ENCODE measurements at regions not wholly inside any gene's neighbourhood (a gene's known extent, or its start where the extent isn't known, plus 50 kb on each side); places are given as distances from the start of the nearest gene placed in this dataset.

- no peak overlapping the region for H3K27ac ChIP-seq (ENCODE audit: low read length)
- no peaks in the 10 kb centered on the region for H3F3A ChIP-seq (ENCODE audit: insufficient read depth, low read length, poor library complexity, severe bottlenecking)
- no peak overlapping the region for H3K4me3 ChIP-seq (ENCODE audit: low read length)
- no peaks in the 10 kb centered on the region for H3K9me3 ChIP-seq (ENCODE audit: low read length)
- H2AFZ ChIP-seq (ENCODE audit: low read depth, low read length) = no peak overlapping the region
- no peaks in the 10 kb centered on the region for H3K79me2 ChIP-seq (replicated peaks; ENCODE audit: insufficient read depth, low read length)
- H3K4me2 ChIP-seq (ENCODE audit: low read length) = no peak overlapping the region
- no peak overlapping the region for H3K9ac ChIP-seq (ENCODE audit: low read length)
- TF ChIP-seq TAF1 (IDR thresholded peaks at IDR 0.05; ENCODE audit: low read depth) (no peak), REST (IDR thresholded peaks at IDR 0.05; ENCODE audit: borderline replicate concordance) (no peak), MXI1 (conservative IDR thresholded peaks at IDR 0.05; ENCODE audit: poor library complexity, severe bottlenecking) (no peak), CTCF (IDR thresholded peaks at IDR 0.05; ENCODE audit: poor library complexity, severe bottlenecking) (no peak), POLR2AphosphoS5 (IDR thresholded peaks at IDR 0.05) (no peak), EP300 (conservative IDR thresholded peaks at IDR 0.05; ENCODE audit: poor library complexity, severe bottlenecking) (no peak), RAD21 (conservative IDR thresholded peaks at IDR 0.05) (no peak), SMC3 (conservative IDR thresholded peaks at IDR 0.05; ENCODE audit: poor library complexity) (no peak), EZH2 (IDR thresholded peaks at IDR 0.05; ENCODE audit: borderline replicate concordance, insufficient read depth, low read length, poor library complexity, severe bottlenecking) (no peak)
- H3K27me3 ChIP-seq (ENCODE audit: insufficient read depth, low read depth, low read length) = no peaks in the 10 kb centered on the region
- H4K20me1 ChIP-seq (ENCODE audit: insufficient read depth) = no peaks in the 10 kb centered on the region
- no peaks in the 10 kb centered on the region for H3K36me3 ChIP-seq (ENCODE audit: insufficient read depth, low read length)
- H3K9me2 ChIP-seq (ENCODE audit: insufficient read depth, low read length) = no peaks in the 10 kb centered on the region
These were observed 331.6 kb downstream of the PCNX1 start for GRCh38 chr14:71238835-71239234.

- no peaks in the 10 kb centered on the region for H3K27me3 ChIP-seq (ENCODE audit: insufficient read depth, low read depth, low read length)
- H3K79me2 ChIP-seq (replicated peaks; ENCODE audit: insufficient read depth, low read length) = no peaks in the 10 kb centered on the region
- H3K36me3 ChIP-seq (ENCODE audit: insufficient read depth, low read length) = no peaks in the 10 kb centered on the region
- no peaks in the 10 kb centered on the region for H3F3A ChIP-seq (ENCODE audit: insufficient read depth, low read length, poor library complexity, severe bottlenecking)
- H2AFZ ChIP-seq (ENCODE audit: low read depth, low read length) = no peak overlapping the region
- no peaks in the 10 kb centered on the region for H3K9me3 ChIP-seq (ENCODE audit: low read length)
- no peak overlapping the region for H3K4me2 ChIP-seq (ENCODE audit: low read length)
- no peaks in the 10 kb centered on the region for H3K9me2 ChIP-seq (ENCODE audit: insufficient read depth, low read length)
- no peak for TF ChIP-seq EZH2 (IDR thresholded peaks at IDR 0.05; ENCODE audit: borderline replicate concordance, insufficient read depth, low read length, poor library complexity, severe bottlenecking)
- TF ChIP-seq CTCF (IDR thresholded peaks at IDR 0.05; ENCODE audit: poor library complexity, severe bottlenecking) = no peak
- TF ChIP-seq REST (IDR thresholded peaks at IDR 0.05; ENCODE audit: borderline replicate concordance) = no peak
- TF ChIP-seq EP300 (conservative IDR thresholded peaks at IDR 0.05; ENCODE audit: poor library complexity, severe bottlenecking) = no peak
- TF ChIP-seq RAD21 (conservative IDR thresholded peaks at IDR 0.05) = no peak
- no peak for TF ChIP-seq SMC3 (conservative IDR thresholded peaks at IDR 0.05; ENCODE audit: poor library complexity)
- TF ChIP-seq TAF1 (IDR thresholded peaks at IDR 0.05; ENCODE audit: low read depth) = no peak
- no peaks in the 10 kb centered on the region for H4K20me1 ChIP-seq (ENCODE audit: insufficient read depth)
- no peak overlapping the region for H3K27ac ChIP-seq (ENCODE audit: low read length)
- no peak overlapping the region for H3K9ac ChIP-seq (ENCODE audit: low read length)
- H3K4me3 ChIP-seq (ENCODE audit: low read length) = no peak overlapping the region
These were observed 332.9 kb downstream of the PCNX1 start for GRCh38 chr14:71240171-71240570.
